ENCODE measurements at regions not wholly inside any gene's neighbourhood (a gene's known extent, or its start where the extent isn't known, plus 50 kb on each side); places are given as distances from the start of the nearest gene placed in this dataset.

- TF ChIP-seq CTCF (IDR thresholded peaks at IDR 0.05) (no peak), EZH2 (IDR thresholded peaks at IDR 0.05; ENCODE audit: borderline replicate concordance, insufficient read depth, low read depth, low read length, poor library complexity, severe bottlenecking) (no peak)
- intact Hi-C loops (cut with micrococcal nuclease): no loop called here
- H3K27ac Mint-ChIP-seq: no peak overlapping the region
- DNase-seq (no peak), ATAC-seq (ENCODE audit: low read depth) (no peak)
- WGBS (ENCODE audit: insufficient coverage): 78% methylated on average over 8 of the region's 8 CpGs
- Histone ChIP-seq H3K9ac (ENCODE audit: low read length) (no peak overlapping the region), H3K4me1 (ENCODE audit: control insufficient read depth in 2 of 2, insufficient read depth in 2 of 2, low read length in 2 of 2) (no peaks in the 10 kb centered on the region), H3K36me3 (replicated peaks in 1 of 2; ENCODE audit: control extremely low read depth in 1 of 2, control insufficient read depth in 1 of 2, extremely low read depth in 1 of 2, insufficient read depth in 2 of 2, low read length in 1 of 2) (no peaks in the 10 kb centered on the region), H3K79me2 (ENCODE audit: control insufficient read depth, insufficient read depth, low read length) (no peaks in the 10 kb centered on the region), H3K27ac (ENCODE audit: low read length in 2 of 2) (no peak overlapping the region), H3K4me3 (ENCODE audit: control extremely low read depth in 1 of 5, extremely low read depth in 1 of 5, insufficient read depth in 1 of 5, low read depth in 2 of 5, low read length in 4 of 5) (no peak overlapping the region), H2AFZ (ENCODE audit: insufficient read depth, low read depth, low read length, poor library complexity, severe bottlenecking) (no peak overlapping the region), H3K9me3 (ENCODE audit: control extremely low read depth in 1 of 3, control insufficient read depth in 2 of 3, insufficient read depth in 1 of 3, low read length in 2 of 3) (peaks cover 0 to 4% (median 0%) of the 10 kb centered on the region in 3 donors), H3K4me2 (replicated peaks; ENCODE audit: low read depth, low read length, poor library complexity, severe bottlenecking) (no peak overlapping the region), H4K20me1 (ENCODE audit: control insufficient read depth, insufficient read depth, low read length, poor library complexity, severe bottlenecking) (no peaks in the 10 kb centered on the region), H3K27me3 (replicated peaks in 1 of 4; ENCODE audit: control extremely low read depth in 1 of 4, control insufficient read depth in 3 of 4, insufficient read depth in 4 of 4, low read length in 3 of 4) (no peaks in the 10 kb centered on the region)
- ChIA-PET POLR2A (no interaction called here), CTCF (no interaction called here)
- peaks cover 8% of the 10 kb centered on the region for H3K27me3 Mint-ChIP-seq
- no peaks in the 10 kb centered on the region for H3K4me1 Mint-ChIP-seq
- H3K4me3 Mint-ChIP-seq: no peak overlapping the region
- no peaks in the 10 kb centered on the region for H3K9me3 Mint-ChIP-seq (ENCODE audit: insufficient read depth)
These were observed 351.2 kb upstream of the AKR1E2 start for GRCh38 chr10:4474829-4475228.

DNA sequence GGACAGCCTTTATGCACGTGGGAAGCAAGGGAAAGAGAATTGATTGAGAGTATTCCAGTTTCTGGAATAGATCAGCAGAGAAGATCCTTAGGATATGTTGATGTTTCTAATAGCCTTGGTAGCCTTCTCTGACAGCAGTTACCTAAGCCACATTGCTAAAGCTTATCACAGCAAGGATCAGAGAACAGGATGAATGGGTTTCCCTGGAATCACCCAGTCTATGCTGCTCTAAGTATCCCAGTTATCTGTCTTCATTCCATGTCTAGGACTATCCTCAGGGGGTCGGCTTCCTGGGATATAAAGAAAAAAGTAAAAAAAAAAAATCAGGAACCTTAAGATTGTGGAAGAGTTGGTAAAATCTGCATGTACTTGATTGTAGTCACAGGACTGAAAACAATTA, 352.0 kb upstream of the AKR1E2 start:
- intact Hi-C loops (cut with micrococcal nuclease): no loop called here
- H3K4me3 Mint-ChIP-seq: no peak overlapping the region

More for the DNA sequence above, 352.0 kb upstream of the AKR1E2 start:
- Mint-ChIP-seq H3K27ac (no peak overlapping the region), H3K4me1 (no peaks in the 10 kb centered on the region), H3K27me3 (peaks cover 8% of the 10 kb centered on the region), H3K9me3 (ENCODE audit: insufficient read depth) (no peaks in the 10 kb centered on the region)
- no peak for DNase-seq
- ATAC-seq (ENCODE audit: low read depth): no peak
- Histone ChIP-seq H3K4me3 (ENCODE audit: control extremely low read depth in 1 of 5, extremely low read depth in 1 of 5, insufficient read depth in 1 of 5, low read depth in 2 of 5, low read length in 4 of 5) (no peak overlapping the region), H3K36me3 (replicated peaks in 1 of 2; ENCODE audit: control extremely low read depth in 1 of 2, control insufficient read depth in 1 of 2, extremely low read depth in 1 of 2, insufficient read depth in 2 of 2, low read length in 1 of 2) (no peaks in the 10 kb centered on the region), H3K9me3 (ENCODE audit: control extremely low read depth in 1 of 3, control insufficient read depth in 2 of 3, insufficient read depth in 1 of 3, low read length in 2 of 3) (no peaks in the 10 kb centered on the region), H2AFZ (ENCODE audit: insufficient read depth, low read depth, low read length, poor library complexity, severe bottlenecking) (no peak overlapping the region), H3K9ac (ENCODE audit: low read length) (no peak overlapping the region), H3K79me2 (ENCODE audit: control insufficient read depth, insufficient read depth, low read length) (no peaks in the 10 kb centered on the region), H3K4me1 (ENCODE audit: control insufficient read depth in 2 of 2, insufficient read depth in 2 of 2, low read length in 2 of 2) (no peaks in the 10 kb centered on the region), H3K27me3 (replicated peaks in 1 of 4; ENCODE audit: control extremely low read depth in 1 of 4, control insufficient read depth in 3 of 4, insufficient read depth in 4 of 4, low read length in 3 of 4) (no peaks in the 10 kb centered on the region), H4K20me1 (ENCODE audit: control insufficient read depth, insufficient read depth, low read length, poor library complexity, severe bottlenecking) (no peaks in the 10 kb centered on the region), H3K27ac (ENCODE audit: low read length in 2 of 2) (no peak overlapping the region), H3K4me2 (replicated peaks; ENCODE audit: low read depth, low read length, poor library complexity, severe bottlenecking) (no peak overlapping the region)
- CTCF ChIA-PET: no interaction called here
- 100% methylated on average over 1 of the region's 2 CpGs for WGBS (ENCODE audit: insufficient coverage)
- POLR2A ChIA-PET: no interaction called here
- no peak for TF ChIP-seq CTCF (IDR thresholded peaks at IDR 0.05)
- TF ChIP-seq EZH2 (IDR thresholded peaks at IDR 0.05; ENCODE audit: borderline replicate concordance, insufficient read depth, low read depth, low read length, poor library complexity, severe bottlenecking): no peak

Measured in B cell (primary cell).